ENCODE measurements at regions not wholly inside any gene's neighbourhood (a gene's known extent, or its start where the extent isn't known, plus 50 kb on each side); places are given as distances from the start of the nearest gene placed in this dataset.

- Histone ChIP-seq H3K9me3 (ENCODE audit: severe bottlenecking) (no peaks in the 10 kb centered on the region), H3K27ac (ENCODE audit: poor library complexity, severe bottlenecking) (no peak overlapping the region), H3K27me3 (ENCODE audit: insufficient read depth, poor library complexity, severe bottlenecking) (no peaks in the 10 kb centered on the region), H3K4me3 (ENCODE audit: severe bottlenecking) (no peak overlapping the region), H3K36me3 (ENCODE audit: low read depth) (no peaks in the 10 kb centered on the region), H3K4me1 (ENCODE audit: insufficient read depth, poor library complexity, severe bottlenecking) (no peaks in the 10 kb centered on the region)
- ATAC-seq (ENCODE audit: low read depth), result no peak
- no peak for DNase-seq (ENCODE audit: low spot score)
- TF ChIP-seq, protein P1, sequence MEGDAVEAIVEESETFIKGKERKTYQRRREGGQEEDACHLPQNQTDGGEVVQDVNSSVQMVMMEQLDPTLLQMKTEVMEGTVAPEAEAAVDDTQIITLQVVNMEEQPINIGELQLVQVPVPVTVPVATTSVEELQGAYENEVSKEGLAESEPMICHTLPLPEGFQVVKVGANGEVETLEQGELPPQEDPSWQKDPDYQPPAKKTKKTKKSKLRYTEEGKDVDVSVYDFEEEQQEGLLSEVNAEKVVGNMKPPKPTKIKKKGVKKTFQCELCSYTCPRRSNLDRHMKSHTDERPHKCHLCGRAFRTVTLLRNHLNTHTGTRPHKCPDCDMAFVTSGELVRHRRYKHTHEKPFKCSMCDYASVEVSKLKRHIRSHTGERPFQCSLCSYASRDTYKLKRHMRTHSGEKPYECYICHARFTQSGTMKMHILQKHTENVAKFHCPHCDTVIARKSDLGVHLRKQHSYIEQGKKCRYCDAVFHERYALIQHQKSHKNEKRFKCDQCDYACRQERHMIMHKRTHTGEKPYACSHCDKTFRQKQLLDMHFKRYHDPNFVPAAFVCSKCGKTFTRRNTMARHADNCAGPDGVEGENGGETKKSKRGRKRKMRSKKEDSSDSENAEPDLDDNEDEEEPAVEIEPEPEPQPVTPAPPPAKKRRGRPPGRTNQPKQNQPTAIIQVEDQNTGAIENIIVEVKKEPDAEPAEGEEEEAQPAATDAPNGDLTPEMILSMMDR (IDR thresholded peaks at IDR 0.05; ENCODE audit: poor library complexity, severe bottlenecking), result no peak
Observed at GRCh38 chr7:51590746-51591145, 274.1 kb upstream of the COBL start.

DNA sequence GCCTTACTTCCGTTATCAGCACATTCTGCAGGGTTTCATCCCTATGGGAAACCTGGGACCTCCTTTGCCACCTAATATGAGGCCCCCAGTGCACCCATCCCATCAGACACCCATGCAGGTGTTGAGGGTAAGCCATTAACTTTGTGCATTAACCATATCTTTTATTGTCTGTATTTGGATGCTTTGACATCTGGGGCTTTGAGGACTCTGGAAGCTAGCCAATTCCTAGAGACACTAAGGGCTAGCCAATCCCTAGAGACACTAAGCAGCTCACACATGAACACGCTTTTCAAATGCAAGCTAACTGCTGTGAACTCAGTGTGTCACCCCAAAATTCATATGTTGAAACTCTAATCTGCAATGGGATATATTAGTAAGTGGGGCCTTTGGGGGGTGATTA, 272.5 kb upstream of the COBL start:
- H3K27me3 ChIP-seq (ENCODE audit: insufficient read depth, poor library complexity, severe bottlenecking), result no peaks in the 10 kb centered on the region
- no peak overlapping the region for H3K27ac ChIP-seq (ENCODE audit: poor library complexity, severe bottlenecking)
- H3K9me3 ChIP-seq (ENCODE audit: severe bottlenecking), result no peaks in the 10 kb centered on the region
- no peaks in the 10 kb centered on the region for H3K36me3 ChIP-seq (ENCODE audit: low read depth)
- ATAC-seq (ENCODE audit: low read depth) (no peak), DNase-seq (ENCODE audit: low spot score) (no peak)
- H3K4me3 ChIP-seq (ENCODE audit: severe bottlenecking), result no peak overlapping the region
- no peaks in the 10 kb centered on the region for H3K4me1 ChIP-seq (ENCODE audit: insufficient read depth, poor library complexity, severe bottlenecking)
- TF ChIP-seq, protein P1 (IDR thresholded peaks at IDR 0.05; ENCODE audit: poor library complexity, severe bottlenecking), result no peak

GRCh38 chr7:51587604-51588003, 271.0 kb upstream of the COBL start:
- no peak for DNase-seq (ENCODE audit: low spot score)
- ATAC-seq (ENCODE audit: low read depth), result no peak

DNA sequence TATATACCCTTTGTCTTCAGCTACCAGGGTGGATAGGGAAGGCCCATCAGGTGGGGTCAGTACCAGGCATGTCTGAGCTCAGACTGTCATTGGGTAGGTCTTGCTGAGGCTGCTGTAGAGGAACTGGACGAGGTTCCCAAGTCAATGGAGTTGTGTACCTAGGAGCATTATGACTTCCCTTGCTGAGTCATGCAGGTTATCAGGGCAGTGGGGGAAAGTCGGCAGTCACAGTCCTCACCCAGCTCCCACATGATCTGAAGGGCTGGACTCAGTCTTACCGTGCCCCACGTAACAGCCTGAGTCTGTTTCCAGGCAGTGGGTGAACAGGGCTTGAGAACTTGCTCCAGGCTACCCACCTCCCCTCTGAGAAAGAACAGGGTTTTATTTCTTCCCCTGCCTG, 260.8 kb upstream of the COBL start:
- Histone ChIP-seq H3K9me3 (ENCODE audit: severe bottlenecking) (no peaks in the 10 kb centered on the region), H3K36me3 (ENCODE audit: low read depth) (no peaks in the 10 kb centered on the region), H3K27ac (ENCODE audit: poor library complexity, severe bottlenecking) (no peak overlapping the region), H3K4me1 (ENCODE audit: insufficient read depth, poor library complexity, severe bottlenecking) (no peaks in the 10 kb centered on the region), H3K27me3 (ENCODE audit: insufficient read depth, poor library complexity, severe bottlenecking) (peaks cover 5% of the 10 kb centered on the region), H3K4me3 (ENCODE audit: severe bottlenecking) (no peak overlapping the region)
- ATAC-seq (ENCODE audit: low read depth), result no peak
- DNase-seq (ENCODE audit: low spot score), result no peak
- TF ChIP-seq, protein P1 (IDR thresholded peaks at IDR 0.05; ENCODE audit: poor library complexity, severe bottlenecking), result no peak

More at GRCh38 chr7:51587604-51588003, 271.0 kb upstream of the COBL start:
- no peak overlapping the region for H3K27ac ChIP-seq (ENCODE audit: poor library complexity, severe bottlenecking)
- H3K4me1 ChIP-seq (ENCODE audit: insufficient read depth, poor library complexity, severe bottlenecking), result no peaks in the 10 kb centered on the region
- H3K9me3 ChIP-seq (ENCODE audit: severe bottlenecking), result no peaks in the 10 kb centered on the region
- H3K27me3 ChIP-seq (ENCODE audit: insufficient read depth, poor library complexity, severe bottlenecking), result no peaks in the 10 kb centered on the region
- TF ChIP-seq, protein P1 (IDR thresholded peaks at IDR 0.05; ENCODE audit: poor library complexity, severe bottlenecking), result no peak
- no peak overlapping the region for H3K4me3 ChIP-seq (ENCODE audit: severe bottlenecking)
- no peaks in the 10 kb centered on the region for H3K36me3 ChIP-seq (ENCODE audit: low read depth)

DNA sequence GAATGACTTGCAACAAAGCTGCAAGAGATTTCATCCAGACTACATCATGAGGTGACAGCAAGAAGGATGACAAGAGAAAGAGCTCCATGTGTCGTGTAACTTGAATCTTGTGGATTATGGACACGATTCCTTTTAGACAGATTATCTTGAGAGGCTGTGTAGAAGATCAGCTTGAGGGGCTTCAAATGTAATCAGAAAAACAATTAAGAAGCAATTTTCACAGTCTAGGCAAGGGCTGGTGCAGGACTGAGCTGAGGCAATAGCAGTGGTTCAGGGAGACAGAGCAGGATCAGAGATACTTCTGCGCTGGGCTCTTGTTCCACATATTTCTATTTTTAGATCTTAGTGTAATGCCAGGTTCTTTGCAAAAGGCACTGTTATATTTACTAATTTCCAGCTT, 253.0 kb upstream of the COBL start:
- Histone ChIP-seq H3K27me3 (ENCODE audit: insufficient read depth, poor library complexity, severe bottlenecking) (no peaks in the 10 kb centered on the region), H3K27ac (ENCODE audit: poor library complexity, severe bottlenecking) (no peak overlapping the region), H3K4me1 (ENCODE audit: insufficient read depth, poor library complexity, severe bottlenecking) (no peaks in the 10 kb centered on the region), H3K9me3 (ENCODE audit: severe bottlenecking) (no peaks in the 10 kb centered on the region), H3K36me3 (ENCODE audit: low read depth) (no peaks in the 10 kb centered on the region), H3K4me3 (ENCODE audit: severe bottlenecking) (no peak overlapping the region)
- DNase-seq (ENCODE audit: low spot score), result no peak
- no peak for ATAC-seq (ENCODE audit: low read depth)
- TF ChIP-seq, protein P1 (IDR thresholded peaks at IDR 0.05; ENCODE audit: poor library complexity, severe bottlenecking), result no peak

All from RWPE2 (cell line).